ENCODE measurements at regions not wholly inside any gene's neighbourhood (a gene's known extent, or its start where the extent isn't known, plus 50 kb on each side); places are given as distances from the start of the nearest gene placed in this dataset.

- TF ChIP-seq EP300 (IDR thresholded peaks at IDR 0.05) (no peak), POLR2A (IDR thresholded peaks at IDR 0.05) (no peak), CTCF (IDR thresholded peaks at IDR 0.05) (no peak)
- DNase-seq (ENCODE audit: low spot score in 2 of 2), result no peak
- Histone ChIP-seq H3K27ac (no peak overlapping the region), H3K9me3 (no peaks in the 10 kb centered on the region), H3K4me1 (no peaks in the 10 kb centered on the region), H3K36me3 (no peaks in the 10 kb centered on the region), H3K27me3 (no peaks in the 10 kb centered on the region), H3K4me3 (no peak overlapping the region)
- WGBS, 2 donors, result 96% methylated on average over 4 of the region's 4 CpGs
Observed at GRCh38 chr4:12943069-12943468, 541.1 kb downstream of the RAB28 start.

GRCh38 chr4:12933760-12934221, 550.3 kb downstream of the RAB28 start:
- H3K4me1 ChIP-seq, result no peaks in the 10 kb centered on the region
- H3K4me3 ChIP-seq, result no peak overlapping the region
- H3K27me3 ChIP-seq, result no peaks in the 10 kb centered on the region
- no peak for DNase-seq (ENCODE audit: low spot score in 2 of 2)
- no peak overlapping the region for H3K27ac ChIP-seq
- TF ChIP-seq POLR2A (IDR thresholded peaks at IDR 0.05) (no peak), EP300 (IDR thresholded peaks at IDR 0.05) (no peak), CTCF (IDR thresholded peaks at IDR 0.05) (no peak)
- no peaks in the 10 kb centered on the region for H3K36me3 ChIP-seq
- peaks cover 0 to 12% (median 0%) of the 10 kb centered on the region in 4 donors for H3K9me3 ChIP-seq

- no peak for TF ChIP-seq EP300 (IDR thresholded peaks at IDR 0.05)
- TF ChIP-seq POLR2A (IDR thresholded peaks at IDR 0.05), result no peak
- no peak for TF ChIP-seq CTCF (IDR thresholded peaks at IDR 0.05)
- Histone ChIP-seq H3K4me1 (no peaks in the 10 kb centered on the region), H3K9me3 (peaks cover 0 to 12% (median 0%) of the 10 kb centered on the region in 4 donors), H3K27ac (no peak overlapping the region), H3K36me3 (no peaks in the 10 kb centered on the region), H3K4me3 (no peak overlapping the region), H3K27me3 (no peaks in the 10 kb centered on the region)
- 73 to 81% methylated on average over 4 of the region's 4 CpGs for WGBS, 2 donors
- no peak for DNase-seq (ENCODE audit: low spot score in 2 of 2)
Observed at GRCh38 chr4:12932203-12932788, 551.8 kb downstream of the RAB28 start.

GRCh38 chr4:12929784-12930183, 554.4 kb downstream of the RAB28 start:
- Histone ChIP-seq H3K36me3 (no peaks in the 10 kb centered on the region), H3K4me3 (no peak overlapping the region), H3K27ac (no peak overlapping the region), H3K9me3 (peaks cover 0 to 12% (median 0%) of the 10 kb centered on the region in 4 donors), H3K4me1 (no peaks in the 10 kb centered on the region), H3K27me3 (no peaks in the 10 kb centered on the region)
- TF ChIP-seq CTCF (IDR thresholded peaks at IDR 0.05) (no peak), EP300 (IDR thresholded peaks at IDR 0.05) (no peak), POLR2A (IDR thresholded peaks at IDR 0.05) (no peak)
- no peak for DNase-seq (ENCODE audit: low spot score in 2 of 2)
- 88 to 92% methylated on average over 1 of the region's 1 CpG for WGBS, 2 donors

- no peak overlapping the region for H3K27ac ChIP-seq
- peaks cover 0 to 12% (median 0%) of the 10 kb centered on the region in 4 donors for H3K9me3 ChIP-seq
- no peak for TF ChIP-seq EP300 (IDR thresholded peaks at IDR 0.05)
- TF ChIP-seq POLR2A (IDR thresholded peaks at IDR 0.05), result no peak
- TF ChIP-seq CTCF (IDR thresholded peaks at IDR 0.05), result no peak
Observed at GRCh38 chr4:12928751-12929150, 555.4 kb downstream of the RAB28 start.

More at GRCh38 chr4:12928751-12929150, 555.4 kb downstream of the RAB28 start:
- no peaks in the 10 kb centered on the region for H3K36me3 ChIP-seq
- no peaks in the 10 kb centered on the region for H3K27me3 ChIP-seq
- H3K4me1 ChIP-seq, result no peaks in the 10 kb centered on the region
- DNase-seq (ENCODE audit: low spot score in 2 of 2), result no peak
- no peak overlapping the region for H3K4me3 ChIP-seq

All from tibial nerve (tissue), 4 donors.